GM21515 (cell line): ENCODE measurements at regions not wholly inside any gene's neighbourhood (a gene's known extent, or its start where the extent isn't known, plus 50 kb on each side); places are given as distances from the start of the nearest gene placed in this dataset.

Experiments used
- ATAC-seq: cut with Tn5 transposase; IDR thresholded peaks from one replicate; pipeline ENCODE4 v1.9.1; 2021; ENCODE audit not compliant: unreplicated experiment

- no peak for ATAC-seq
Measured at GRCh38 chr13:107078229-107078765, 510.4 kb upstream of the ARGLU1 start.

- ATAC-seq = no peak
Measured at GRCh38 chr13:107076801-107077200, 508.9 kb upstream of the ARGLU1 start.

GRCh38 chr13:107075576-107075975 lies 507.6 kb upstream of the ARGLU1 start:
- ATAC-seq = no peak

- ATAC-seq = no peak
Measured at GRCh38 chr13:107070792-107071191, 502.9 kb upstream of the ARGLU1 start.

- no peak for ATAC-seq
Measured at GRCh38 chr13:107069108-107069776, 501.3 kb upstream of the ARGLU1 start.

- ATAC-seq = no peak
Measured at GRCh38 chr13:107067381-107067780, 499.4 kb upstream of the ARGLU1 start.

- no peak for ATAC-seq
Measured at GRCh38 chr13:107066355-107066754, 498.4 kb upstream of the ARGLU1 start.

GRCh38 chr13:107065036-107065435 lies 497.1 kb upstream of the ARGLU1 start:
- no peak for ATAC-seq

GRCh38 chr13:107057028-107057631 lies 489.2 kb upstream of the ARGLU1 start:
- no peak for ATAC-seq

- no peak for ATAC-seq
Measured at GRCh38 chr13:107043021-107043956, 475.4 kb upstream of the ARGLU1 start.

GRCh38 chr13:107035778-107036177 lies 467.8 kb upstream of the ARGLU1 start:
- ATAC-seq = no peak

- ATAC-seq = no peak
Measured at GRCh38 chr13:107035186-107035585, 467.2 kb upstream of the ARGLU1 start.

- ATAC-seq = no peak
Measured at GRCh38 chr13:107034236-107034872, 466.4 kb upstream of the ARGLU1 start.

GRCh38 chr13:107031716-107032115 lies 463.8 kb upstream of the ARGLU1 start:
- no peak for ATAC-seq

- ATAC-seq = no peak
Measured at GRCh38 chr13:107028751-107029150, 460.8 kb upstream of the ARGLU1 start.

GRCh38 chr13:107025991-107026390 lies 458.1 kb upstream of the ARGLU1 start:
- no peak for ATAC-seq

- no peak for ATAC-seq
Measured at GRCh38 chr13:107023335-107023734, 455.4 kb upstream of the ARGLU1 start.

GRCh38 chr13:107020393-107020792 lies 452.5 kb upstream of the ARGLU1 start:
- ATAC-seq = no peak

- ATAC-seq = no peak
Measured at GRCh38 chr13:107018285-107018684, 450.3 kb upstream of the ARGLU1 start.

- no peak for ATAC-seq
Measured at GRCh38 chr13:107006661-107007060, 438.7 kb upstream of the ARGLU1 start.

GRCh38 chr13:107005577-107005976 lies 437.6 kb upstream of the ARGLU1 start:
- no peak for ATAC-seq
